Ovary (tissue), 7 donors: ENCODE measurements at regions not wholly inside any gene's neighbourhood (a gene's known extent, or its start where the extent isn't known, plus 50 kb on each side); places are given as distances from the start of the nearest gene placed in this dataset.

Source experiments
- DNase-seq, 5 donors: peaks; one replicate each; pipeline ENCODE4 v3.0.0-alpha.2; 2019 to 2020
- H3K27ac ChIP-seq, 2 donors: fragments of 200-600 bp; one replicate each; pipeline versions ENCODE4 v1.5.1 to v1.8.0; 2019 to 2022
- H3K27me3 ChIP-seq: fragments of 200-600 bp; one replicate; pipeline ENCODE4 v1.8.0; 2022
- H3K36me3 ChIP-seq: fragments of 200-600 bp; sonication (generic); one replicate; pipeline ENCODE4 v1.5.1; 2019
- H3K4me1 ChIP-seq: one replicate; pipeline ENCODE4 v1.8.1; 2013; ENCODE audit warnings: mild to moderate bottlenecking, moderate library complexity; ENCODE audit not compliant: insufficient read depth
- H3K4me3 ChIP-seq: fragments of 200-600 bp; sonication (generic); one replicate; pipeline ENCODE4 v1.5.1; 2017
- H3K9me3 ChIP-seq, 2 donors: fragments of 200-600 bp in 1 of 2; sonication (generic) in 1 of 2; one replicate each; pipeline versions ENCODE4 v1.5.1 to v1.8.1; 2013 to 2019; ENCODE audit warnings: mild to moderate bottlenecking in 1 of 2, moderate library complexity in 1 of 2
- EP300 ChIP-seq: sonication (generic); formaldehyde crosslinking; IDR thresholded peaks from one replicate; pipeline ENCODE4 v1.6.1; 2017; ENCODE audit warnings: antibody characterized with exemption
- POLR2A ChIP-seq: fragments of 450-650 bp; IDR thresholded peaks from one replicate; pipeline ENCODE4 v1.6.1; 2017; ENCODE audit warnings: antibody characterized with exemption, mild to moderate bottlenecking, moderate library complexity
- WGBS, 3 donors: extraction: QIAGEN DNeasy Blood & Tissue Kit in 1 of 3; methylation state at CpG; one replicate each; pipeline versions ENCODE4 v1.1.5 to v1.1.7; 2013 to 2017; 5-methylcytosine and 5-hydroxymethylcytosine counted together
- intact Hi-C, 4 donors: fragments of 100-400 bp; cut with DNase I; formaldehyde crosslinking; loops; one replicate each; pipeline versions ENCODE4 v1.11.0 to v1.15.1; 2022 to 2023
- TF ChIP-seq, protein P1 (sequence below), 3 donors: fragments of 450-650 bp in 2 of 3; fragments of 200-600 bp in 1 of 3; IDR thresholded peaks; one replicate each; pipeline versions ENCODE4 v1.5.1 to v1.8.0; 2016 to 2022; ENCODE audit warnings: antibody characterized with exemption in 3 of 3, mild to moderate bottlenecking in 1 of 3
- donor health status: DM: no; HTN: no; CAD: no; lungs with moderate emphysema.
- donor health status: DM: no; HTN: no; CAD: no.
- donor health status: Bipolar disorder and iron deficiency.
- donor health status: DM: no; HTN: no; CAD: no.
- donor health status: DM: yes; HTN: yes; CAD: no.

DNA sequence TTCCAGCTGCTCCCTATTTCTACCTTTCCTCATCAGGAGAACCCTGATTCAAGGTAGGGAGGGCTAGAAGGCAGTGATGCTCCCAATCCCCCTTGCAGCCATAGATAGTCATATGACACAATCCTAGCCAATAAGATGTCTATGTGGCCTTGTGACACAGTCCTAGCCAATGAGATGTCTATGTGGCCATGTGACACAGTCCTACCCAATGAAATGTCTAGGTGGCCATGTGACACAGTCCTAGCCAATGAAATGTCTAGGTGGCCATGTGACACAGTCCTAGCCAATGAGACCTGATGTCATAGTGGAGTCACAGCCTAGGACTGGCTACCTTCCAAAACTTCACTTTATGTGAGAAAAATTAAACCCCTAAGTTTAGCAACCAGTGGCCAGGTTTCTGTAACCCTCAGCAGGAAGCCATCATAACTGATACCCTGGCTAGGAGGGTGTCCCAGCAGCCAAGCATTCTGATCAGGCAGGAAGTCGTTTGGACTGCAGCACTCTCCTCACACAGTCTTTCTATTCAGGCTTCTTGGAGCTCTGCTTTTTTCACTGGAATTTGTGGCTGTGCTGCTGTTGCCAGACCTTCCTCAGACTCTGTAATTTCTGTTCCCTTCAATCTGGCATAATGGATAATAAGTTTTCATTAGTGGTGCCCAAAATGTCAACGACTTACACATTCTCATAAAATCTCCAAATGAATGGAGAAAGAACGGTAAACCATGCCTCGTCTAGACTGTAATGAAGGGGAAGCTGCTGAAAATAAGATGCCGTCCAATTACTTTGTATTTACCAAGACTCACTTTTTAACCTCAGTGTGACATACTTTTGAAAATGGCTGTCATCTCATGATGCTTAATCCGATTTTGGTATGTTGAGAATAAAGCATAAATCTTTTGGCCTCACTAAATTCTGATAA lies 165.0 kb upstream of the NCKAP5 start:
- WGBS, 3 donors, result 75 to 81% (median 78%) methylated on average over 6 of the region's 6 CpGs
- no peak overlapping the region for H3K27ac ChIP-seq

DNA sequence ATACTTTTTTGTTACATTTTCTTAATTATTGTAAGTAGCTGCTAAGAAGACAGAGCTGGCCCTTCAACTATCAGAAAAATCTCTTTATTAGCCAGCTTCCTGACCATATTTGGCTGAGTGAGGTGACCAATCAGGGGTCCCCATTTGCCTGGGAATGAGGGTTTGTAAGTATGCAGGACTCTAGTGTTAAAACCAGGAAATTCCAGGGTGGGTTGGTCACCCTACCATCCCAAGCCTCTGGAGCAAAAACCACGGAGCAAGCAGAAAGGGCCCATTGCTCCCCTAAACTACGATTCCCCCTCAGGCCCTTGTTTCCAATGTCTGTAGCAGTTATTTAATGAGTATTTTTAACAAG lies 165.6 kb upstream of the NCKAP5 start:
- intact Hi-C loops, result no loop called here
- 91 to 98% (median 96%) methylated on average over 2 of the region's 2 CpGs for WGBS, 3 donors
- no peak overlapping the region for H3K4me3 ChIP-seq
- no peak for DNase-seq
- no peaks in the 10 kb centered on the region for H3K9me3 ChIP-seq
- no peaks in the 10 kb centered on the region for H3K36me3 ChIP-seq
- H3K27me3 ChIP-seq, result no peaks in the 10 kb centered on the region
- no peaks in the 10 kb centered on the region for H3K4me1 ChIP-seq
- no peak for TF ChIP-seq POLR2A
- TF ChIP-seq EP300, result no peak
- TF ChIP-seq, protein P1, sequence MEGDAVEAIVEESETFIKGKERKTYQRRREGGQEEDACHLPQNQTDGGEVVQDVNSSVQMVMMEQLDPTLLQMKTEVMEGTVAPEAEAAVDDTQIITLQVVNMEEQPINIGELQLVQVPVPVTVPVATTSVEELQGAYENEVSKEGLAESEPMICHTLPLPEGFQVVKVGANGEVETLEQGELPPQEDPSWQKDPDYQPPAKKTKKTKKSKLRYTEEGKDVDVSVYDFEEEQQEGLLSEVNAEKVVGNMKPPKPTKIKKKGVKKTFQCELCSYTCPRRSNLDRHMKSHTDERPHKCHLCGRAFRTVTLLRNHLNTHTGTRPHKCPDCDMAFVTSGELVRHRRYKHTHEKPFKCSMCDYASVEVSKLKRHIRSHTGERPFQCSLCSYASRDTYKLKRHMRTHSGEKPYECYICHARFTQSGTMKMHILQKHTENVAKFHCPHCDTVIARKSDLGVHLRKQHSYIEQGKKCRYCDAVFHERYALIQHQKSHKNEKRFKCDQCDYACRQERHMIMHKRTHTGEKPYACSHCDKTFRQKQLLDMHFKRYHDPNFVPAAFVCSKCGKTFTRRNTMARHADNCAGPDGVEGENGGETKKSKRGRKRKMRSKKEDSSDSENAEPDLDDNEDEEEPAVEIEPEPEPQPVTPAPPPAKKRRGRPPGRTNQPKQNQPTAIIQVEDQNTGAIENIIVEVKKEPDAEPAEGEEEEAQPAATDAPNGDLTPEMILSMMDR (IDR thresholded peaks at IDR 0.05), result no peak
- H3K27ac ChIP-seq, result no peak overlapping the region

More for the DNA sequence above, 165.0 kb upstream of the NCKAP5 start:
- intact Hi-C loops, result no loop called here
- no peak for DNase-seq
- Histone ChIP-seq H3K27me3 (no peaks in the 10 kb centered on the region), H3K36me3 (no peaks in the 10 kb centered on the region), H3K9me3 (no peaks in the 10 kb centered on the region), H3K4me3 (no peak overlapping the region), H3K4me1 (no peaks in the 10 kb centered on the region)
- TF ChIP-seq POLR2A (no peak), EP300 (no peak)
- TF ChIP-seq, protein P1 (IDR thresholded peaks at IDR 0.05), result no peak

DNA sequence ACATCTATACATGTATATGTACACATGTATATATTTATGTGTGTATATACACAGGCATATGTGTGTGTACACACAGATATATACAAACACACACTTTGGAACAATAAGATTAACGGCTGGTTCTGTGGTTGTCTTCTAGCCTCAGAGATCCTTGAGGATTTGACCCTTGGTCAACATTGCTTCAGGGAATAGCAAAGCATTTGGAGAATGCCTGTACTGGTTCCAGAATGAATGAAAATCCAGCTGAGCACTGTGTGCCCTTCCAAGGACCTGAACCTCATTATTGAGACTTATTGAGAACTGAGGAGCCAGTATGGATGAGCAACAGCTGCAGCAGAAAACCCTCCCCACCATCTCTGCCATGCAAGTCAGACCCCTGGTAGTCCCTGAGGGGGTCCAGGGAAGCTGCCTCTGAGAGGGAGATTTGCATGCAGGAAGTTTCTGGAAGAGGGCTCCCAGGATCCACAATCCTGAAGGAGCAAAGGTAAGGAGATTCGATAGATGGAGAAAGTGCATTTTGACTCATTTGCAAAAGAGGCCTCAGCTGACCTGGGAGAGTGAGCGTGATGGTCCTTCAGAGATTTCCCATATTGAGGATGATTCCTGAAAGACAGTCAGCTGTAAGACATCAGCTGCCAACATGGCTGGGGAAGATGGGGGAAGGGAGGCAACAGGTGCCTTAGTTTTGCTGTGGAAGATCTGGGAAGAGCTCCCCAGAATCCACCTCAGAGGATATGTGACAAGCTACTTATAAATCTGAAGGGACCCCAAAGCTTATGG lies 166.6 kb upstream of the NCKAP5 start:
- H3K27ac ChIP-seq, result no peak overlapping the region
- no peak for DNase-seq
- intact Hi-C loops, result no loop called here
- no peaks in the 10 kb centered on the region for H3K27me3 ChIP-seq
- H3K9me3 ChIP-seq, result no peaks in the 10 kb centered on the region
- TF ChIP-seq POLR2A (no peak), EP300 (no peak)
- TF ChIP-seq, protein P1 (IDR thresholded peaks at IDR 0.05), result no peak
- H3K4me3 ChIP-seq, result no peak overlapping the region
- no peaks in the 10 kb centered on the region for H3K36me3 ChIP-seq
- no peaks in the 10 kb centered on the region for H3K4me1 ChIP-seq
- 66 to 69% (median 67%) methylated on average over 3 of the region's 3 CpGs for WGBS, 3 donors

DNA sequence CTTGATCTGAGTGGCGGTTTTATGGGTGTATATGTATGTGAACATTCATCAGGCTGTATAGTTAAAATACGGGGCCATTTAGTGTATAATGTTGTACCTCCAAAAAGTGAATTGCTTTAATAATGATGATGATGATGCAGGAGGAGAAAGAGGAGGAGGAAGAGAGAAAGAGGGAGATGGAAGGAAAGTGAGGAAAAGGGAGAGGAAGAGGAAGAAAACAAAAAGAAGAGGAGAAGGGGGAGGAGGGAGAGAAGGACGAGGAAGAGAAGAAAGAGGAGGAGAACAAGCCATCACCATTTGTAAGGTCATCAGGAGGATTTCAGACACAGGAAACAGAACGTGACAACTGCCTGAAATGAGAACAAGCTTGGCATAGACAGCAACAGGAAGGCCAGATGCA lies 168.4 kb upstream of the NCKAP5 start:
- Histone ChIP-seq H3K27ac (no peak overlapping the region), H3K4me1 (no peaks in the 10 kb centered on the region), H3K9me3 (no peaks in the 10 kb centered on the region), H3K36me3 (no peaks in the 10 kb centered on the region), H3K4me3 (no peak overlapping the region), H3K27me3 (no peaks in the 10 kb centered on the region)
- intact Hi-C loops, result no loop called here
- DNase-seq, result no peak
- TF ChIP-seq, protein P1 (IDR thresholded peaks at IDR 0.05), result no peak
- TF ChIP-seq POLR2A (no peak), EP300 (no peak)
- 77 to 82% (median 79%) methylated on average over 4 of the region's 4 CpGs for WGBS, 3 donors
